ENCODE measurements at regions not wholly inside any gene's neighbourhood (a gene's known extent, or its start where the extent isn't known, plus 50 kb on each side); places are given as distances from the start of the nearest gene placed in this dataset.

GRCh38 chr20:51318058-51318949 lies 224.2 kb downstream of the NFATC2 start:
- H3K4me1 ChIP-seq (ENCODE audit: control insufficient read depth, insufficient read depth, low read length) = no peaks in the 10 kb centered on the region
- no peaks in the 10 kb centered on the region for H3K27me3 ChIP-seq (ENCODE audit: control insufficient read depth, insufficient read depth, low read length)
- H3K36me3 ChIP-seq (ENCODE audit: control insufficient read depth, insufficient read depth, low read length) = no peaks in the 10 kb centered on the region
- no peak overlapping the region for H3K9ac ChIP-seq (ENCODE audit: low read length)
- H3K9me3 ChIP-seq (ENCODE audit: control insufficient read depth, low read length) = no peaks in the 10 kb centered on the region
- no peak overlapping the region for H3K4me3 ChIP-seq (ENCODE audit: low read length)

GRCh38 chr20:51315390-51315789 lies 227.1 kb downstream of the NFATC2 start:
- no peaks in the 10 kb centered on the region for H3K27me3 ChIP-seq (ENCODE audit: control insufficient read depth, insufficient read depth, low read length)
- no peaks in the 10 kb centered on the region for H3K36me3 ChIP-seq (ENCODE audit: control insufficient read depth, insufficient read depth, low read length)
- H3K4me1 ChIP-seq (ENCODE audit: control insufficient read depth, insufficient read depth, low read length) = no peaks in the 10 kb centered on the region
- no peaks in the 10 kb centered on the region for H3K9me3 ChIP-seq (ENCODE audit: control insufficient read depth, low read length)
- no peak overlapping the region for H3K9ac ChIP-seq (ENCODE audit: low read length)
- H3K4me3 ChIP-seq (ENCODE audit: low read length) = no peak overlapping the region

- Histone ChIP-seq H3K9ac (ENCODE audit: low read length) (no peak overlapping the region), H3K27me3 (ENCODE audit: control insufficient read depth, insufficient read depth, low read length) (no peaks in the 10 kb centered on the region), H3K4me1 (ENCODE audit: control insufficient read depth, insufficient read depth, low read length) (no peaks in the 10 kb centered on the region), H3K4me3 (ENCODE audit: low read length) (no peak overlapping the region), H3K36me3 (ENCODE audit: control insufficient read depth, insufficient read depth, low read length) (no peaks in the 10 kb centered on the region), H3K9me3 (ENCODE audit: control insufficient read depth, low read length) (no peaks in the 10 kb centered on the region)
Measured at GRCh38 chr20:51313358-51313827, 229.1 kb downstream of the NFATC2 start.

GRCh38 chr20:51312480-51312783 lies 230.1 kb downstream of the NFATC2 start:
- H3K27me3 ChIP-seq (ENCODE audit: control insufficient read depth, insufficient read depth, low read length) = no peaks in the 10 kb centered on the region
- no peaks in the 10 kb centered on the region for H3K4me1 ChIP-seq (ENCODE audit: control insufficient read depth, insufficient read depth, low read length)
- no peak overlapping the region for H3K9ac ChIP-seq (ENCODE audit: low read length)
- H3K4me3 ChIP-seq (ENCODE audit: low read length) = no peak overlapping the region
- no peaks in the 10 kb centered on the region for H3K9me3 ChIP-seq (ENCODE audit: control insufficient read depth, low read length)
- no peaks in the 10 kb centered on the region for H3K36me3 ChIP-seq (ENCODE audit: control insufficient read depth, insufficient read depth, low read length)

- Histone ChIP-seq H3K36me3 (ENCODE audit: control insufficient read depth, insufficient read depth, low read length) (no peaks in the 10 kb centered on the region), H3K4me1 (ENCODE audit: control insufficient read depth, insufficient read depth, low read length) (peaks cover 2% of the 10 kb centered on the region), H3K27me3 (ENCODE audit: control insufficient read depth, insufficient read depth, low read length) (no peaks in the 10 kb centered on the region), H3K9ac (ENCODE audit: low read length) (no peak overlapping the region), H3K4me3 (ENCODE audit: low read length) (no peak overlapping the region), H3K9me3 (ENCODE audit: control insufficient read depth, low read length) (no peaks in the 10 kb centered on the region)
Measured at GRCh38 chr20:51311636-51312479, 230.7 kb downstream of the NFATC2 start.

- H3K9ac ChIP-seq (ENCODE audit: low read length) = no peak overlapping the region
- no peaks in the 10 kb centered on the region for H3K27me3 ChIP-seq (ENCODE audit: control insufficient read depth, insufficient read depth, low read length)
- H3K9me3 ChIP-seq (ENCODE audit: control insufficient read depth, low read length) = no peaks in the 10 kb centered on the region
- peaks cover 15% of the 10 kb centered on the region for H3K4me1 ChIP-seq (ENCODE audit: control insufficient read depth, insufficient read depth, low read length)
- H3K36me3 ChIP-seq (ENCODE audit: control insufficient read depth, insufficient read depth, low read length) = no peaks in the 10 kb centered on the region
- no peak overlapping the region for H3K4me3 ChIP-seq (ENCODE audit: low read length)
Measured at GRCh38 chr20:51310216-51310615, 232.3 kb downstream of the NFATC2 start.

- Histone ChIP-seq H3K4me1 (ENCODE audit: control insufficient read depth, insufficient read depth, low read length) (peaks cover 15% of the 10 kb centered on the region), H3K27me3 (ENCODE audit: control insufficient read depth, insufficient read depth, low read length) (no peaks in the 10 kb centered on the region), H3K36me3 (ENCODE audit: control insufficient read depth, insufficient read depth, low read length) (no peaks in the 10 kb centered on the region), H3K4me3 (ENCODE audit: low read length) (no peak overlapping the region), H3K9me3 (ENCODE audit: control insufficient read depth, low read length) (no peaks in the 10 kb centered on the region), H3K9ac (ENCODE audit: low read length) (no peak overlapping the region)
Measured at GRCh38 chr20:51309128-51309527, 233.4 kb downstream of the NFATC2 start.

GRCh38 chr20:51306521-51307358 lies 235.8 kb downstream of the NFATC2 start:
- Histone ChIP-seq H3K9me3 (ENCODE audit: control insufficient read depth, low read length) (no peaks in the 10 kb centered on the region), H3K36me3 (ENCODE audit: control insufficient read depth, insufficient read depth, low read length) (no peaks in the 10 kb centered on the region), H3K4me1 (ENCODE audit: control insufficient read depth, insufficient read depth, low read length) (peaks cover 15% of the 10 kb centered on the region), H3K4me3 (ENCODE audit: low read length) (no peak overlapping the region), H3K9ac (ENCODE audit: low read length) (no peak overlapping the region), H3K27me3 (ENCODE audit: control insufficient read depth, insufficient read depth, low read length) (no peaks in the 10 kb centered on the region)

GRCh38 chr20:51306081-51306480 lies 236.4 kb downstream of the NFATC2 start:
- H3K36me3 ChIP-seq (ENCODE audit: control insufficient read depth, insufficient read depth, low read length) = no peaks in the 10 kb centered on the region
- no peaks in the 10 kb centered on the region for H3K9me3 ChIP-seq (ENCODE audit: control insufficient read depth, low read length)
- no peak overlapping the region for H3K4me3 ChIP-seq (ENCODE audit: low read length)
- no peak overlapping the region for H3K9ac ChIP-seq (ENCODE audit: low read length)
- H3K27me3 ChIP-seq (ENCODE audit: control insufficient read depth, insufficient read depth, low read length) = no peaks in the 10 kb centered on the region
- peaks cover 15% of the 10 kb centered on the region for H3K4me1 ChIP-seq (ENCODE audit: control insufficient read depth, insufficient read depth, low read length)

- no peak overlapping the region for H3K4me3 ChIP-seq (ENCODE audit: low read length)
- H3K9me3 ChIP-seq (ENCODE audit: control insufficient read depth, low read length) = no peaks in the 10 kb centered on the region
- no peaks in the 10 kb centered on the region for H3K27me3 ChIP-seq (ENCODE audit: control insufficient read depth, insufficient read depth, low read length)
- peaks cover 15% of the 10 kb centered on the region for H3K4me1 ChIP-seq (ENCODE audit: control insufficient read depth, insufficient read depth, low read length)
- H3K36me3 ChIP-seq (ENCODE audit: control insufficient read depth, insufficient read depth, low read length) = no peaks in the 10 kb centered on the region
- no peak overlapping the region for H3K9ac ChIP-seq (ENCODE audit: low read length)
Measured at GRCh38 chr20:51305316-51306052, 237.0 kb downstream of the NFATC2 start.

Measured in mucosa of stomach (tissue), 1 donor.